NCI-H146 (cell line): ENCODE measurements at regions not wholly inside any gene's neighbourhood (a gene's known extent, or its start where the extent isn't known, plus 50 kb on each side); places are given as distances from the start of the nearest gene placed in this dataset.
"Not testable (repeated sequence)": the region's sequence is repeated elsewhere in the genome, so short reads cannot be mapped to it uniquely, and the experiment has no call there.

Source experiments
- DNase-seq: peaks from one replicate; lab custom pipeline; 2025; lab: John Stamatoyannopoulos, UW

DNA sequence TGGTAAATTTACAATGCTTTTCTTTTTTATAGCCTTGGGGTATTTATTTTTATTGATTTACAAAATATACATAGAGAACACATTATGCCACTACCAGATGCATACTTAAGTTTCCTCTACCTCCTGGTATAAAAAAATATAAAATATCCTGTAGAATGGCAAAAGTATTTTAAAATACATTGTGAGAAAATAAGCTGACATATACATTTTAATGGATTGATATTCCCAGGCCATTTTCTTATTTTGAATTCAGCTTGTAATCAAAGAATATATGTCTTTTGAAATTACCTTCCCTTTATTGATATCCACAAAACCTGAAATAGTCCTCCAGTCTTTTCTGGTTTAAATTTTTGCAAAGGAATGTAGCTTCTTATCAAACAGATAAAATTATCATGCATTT is 923.9 kb downstream of the CDH18 start:
- no peak for DNase-seq

DNA sequence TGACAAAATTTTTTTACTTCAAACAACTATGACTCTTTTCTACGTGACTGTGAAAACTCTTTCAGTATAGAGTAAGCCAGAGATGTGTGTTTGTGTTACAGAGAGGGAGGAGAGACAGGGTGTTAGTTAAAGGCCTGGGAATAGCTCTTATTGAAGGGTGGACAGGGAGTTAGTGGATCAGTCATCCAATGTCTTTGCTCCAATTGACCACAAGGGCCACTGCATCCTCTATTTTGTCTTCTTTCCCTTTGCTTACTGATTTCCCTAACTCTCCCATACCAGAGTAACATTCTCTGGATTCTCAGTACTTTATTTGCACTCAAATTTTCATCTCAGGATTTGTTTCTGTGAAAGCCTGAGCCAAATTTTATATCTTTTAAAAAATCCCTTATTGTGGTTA is 920.3 kb downstream of the CDH18 start:
- no peak for DNase-seq

- no peak for DNase-seq
Observed at GRCh38 chr5:19098434-19098833, 889.6 kb downstream of the CDH18 start.

GRCh38 chr5:19099195-19099594 is 888.8 kb downstream of the CDH18 start:
- DNase-seq: no peak

DNA sequence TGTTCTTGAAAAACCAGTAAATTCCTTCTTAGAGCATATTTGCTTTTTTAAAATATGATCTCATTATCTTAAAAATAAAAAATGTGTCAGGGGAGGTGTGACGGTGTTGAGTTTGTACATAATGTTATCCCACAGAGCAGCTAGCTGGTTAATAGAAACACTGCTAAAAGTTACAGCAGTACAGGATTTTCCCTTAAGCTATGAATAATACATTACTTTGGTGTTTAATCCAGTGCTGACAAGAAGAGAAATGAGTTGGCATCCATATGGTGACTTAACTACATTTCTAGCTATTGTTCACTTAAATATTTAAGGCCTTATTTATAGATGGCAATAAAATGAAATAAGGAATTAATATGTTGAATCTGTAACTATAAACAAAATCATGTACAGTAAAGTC is 883.1 kb downstream of the CDH18 start:
- DNase-seq: no peak

DNA sequence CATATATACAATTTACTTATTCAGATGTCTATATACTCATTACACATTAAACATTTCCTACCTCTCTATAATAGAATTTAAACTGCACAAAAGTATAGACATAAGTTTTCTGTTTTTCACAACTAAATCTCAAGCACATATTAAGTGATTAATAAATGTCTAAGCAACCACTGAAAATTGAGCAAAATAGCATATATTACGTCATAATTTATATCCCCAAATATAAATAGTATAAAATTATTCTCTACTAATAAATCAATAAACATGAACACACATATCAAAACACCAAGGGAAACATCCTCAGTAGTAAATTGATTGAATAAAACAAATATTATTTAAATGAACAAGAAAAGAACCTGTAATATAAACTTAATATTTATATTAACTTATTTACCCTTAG is 865.1 kb downstream of the CDH18 start:
- no peak for DNase-seq

GRCh38 chr5:19125956-19126713 is 861.9 kb downstream of the CDH18 start:
- DNase-seq: no peak

DNA sequence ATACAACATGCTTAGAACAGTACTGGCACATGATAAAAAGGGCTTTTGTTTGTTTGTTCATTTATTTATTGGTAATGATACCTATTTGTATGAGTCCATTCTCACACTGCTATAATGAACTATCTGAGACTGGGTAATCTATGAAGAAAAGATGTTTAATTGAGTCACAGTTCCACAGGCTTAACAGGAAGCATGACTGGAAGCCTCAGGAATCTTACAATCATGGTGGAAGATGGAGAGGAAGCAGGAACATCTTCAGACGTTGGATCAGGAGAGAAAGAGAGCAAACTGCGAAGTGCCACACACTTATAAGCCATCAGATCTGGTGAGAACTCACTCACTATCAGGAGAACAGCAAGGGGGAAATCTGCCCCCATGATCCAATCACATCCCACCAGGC is 847.7 kb downstream of the CDH18 start:
- no peak for DNase-seq

- DNase-seq: not testable (repeated sequence)
Observed at GRCh38 chr5:19141937-19142524, 846.0 kb downstream of the CDH18 start.

DNA sequence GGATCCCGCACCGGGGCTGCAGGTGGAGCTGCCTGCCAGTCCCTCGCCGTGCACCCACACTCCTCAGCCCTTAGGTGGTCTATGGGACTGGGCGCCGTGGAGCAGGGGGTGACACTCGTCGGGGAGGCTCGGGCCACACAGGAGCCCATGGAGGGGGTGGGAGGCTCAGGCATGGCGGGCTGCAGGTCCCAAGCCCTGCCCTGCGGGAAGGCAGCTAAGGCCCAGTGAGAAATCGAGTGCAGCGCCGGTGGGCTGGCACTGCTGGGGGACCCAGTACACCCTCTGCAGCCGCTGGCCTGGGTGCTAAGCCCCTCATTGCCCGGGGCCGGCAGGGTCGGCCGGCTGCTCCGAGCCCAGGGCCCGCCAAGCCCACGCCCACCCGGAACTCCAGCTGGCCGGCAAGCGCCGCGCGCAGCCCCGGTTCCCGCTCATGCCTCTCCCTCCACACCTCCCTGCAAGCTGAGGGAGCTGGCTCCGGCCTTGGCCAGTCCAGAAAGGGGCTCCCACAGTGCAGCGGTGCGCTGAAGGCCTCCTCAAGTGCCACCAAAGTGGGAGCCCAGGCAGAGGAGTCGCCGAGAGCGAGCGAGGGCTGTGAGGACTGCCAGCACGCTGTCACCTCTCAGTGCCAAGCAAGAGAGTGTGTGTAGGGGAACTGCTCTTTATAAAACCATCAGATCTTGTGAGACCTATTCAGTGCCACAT is 845.1 kb downstream of the CDH18 start:
- not testable (repeated sequence) for DNase-seq

GRCh38 chr5:19143935-19144334 is 844.1 kb downstream of the CDH18 start:
- no peak for DNase-seq

DNA sequence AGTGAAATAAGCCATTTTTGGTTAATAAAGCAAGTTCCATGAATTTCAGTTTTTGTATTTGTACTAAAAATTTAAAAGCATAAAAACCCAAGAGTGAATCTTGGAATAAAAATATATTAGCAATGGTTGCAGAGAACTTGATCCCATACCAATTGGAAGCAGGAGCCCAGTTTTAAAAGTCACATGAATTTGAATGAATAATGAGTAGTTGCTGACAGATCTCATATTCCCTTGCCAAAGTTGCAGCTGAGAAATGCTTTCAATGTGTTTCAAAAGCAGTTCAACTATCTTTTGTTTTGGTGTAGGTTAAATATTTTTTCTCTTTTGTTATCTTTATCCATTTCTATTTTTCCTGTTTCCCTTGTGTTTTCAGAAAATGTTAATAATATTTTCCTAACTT is 818.6 kb downstream of the CDH18 start:
- DNase-seq: no peak

DNA sequence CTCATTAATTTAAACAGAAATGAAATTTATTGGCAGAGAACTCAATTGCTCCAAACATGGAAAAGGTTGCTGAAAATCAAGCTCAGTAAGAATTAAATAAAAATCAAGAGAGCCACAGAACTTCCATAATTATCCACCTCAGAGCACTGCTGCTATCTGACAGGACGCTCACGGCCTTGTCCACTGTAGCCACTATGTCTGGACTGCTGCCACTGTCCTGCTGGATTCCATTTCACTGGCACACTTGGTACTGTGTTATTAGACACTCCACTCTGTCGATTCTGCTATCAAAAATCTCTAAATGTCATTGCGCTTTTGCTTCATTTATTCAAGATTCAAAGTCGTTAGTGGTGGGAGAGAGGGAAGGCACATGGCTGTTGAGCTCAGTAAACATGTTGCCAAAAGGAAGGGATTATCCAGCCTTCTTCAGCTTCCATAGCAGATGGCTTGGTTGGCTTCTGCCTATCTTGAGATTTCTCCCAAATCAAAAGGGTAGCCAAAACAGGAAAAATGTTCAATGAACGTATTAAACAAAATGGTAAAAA is 815.0 kb downstream of the CDH18 start:
- DNase-seq: no peak

DNA sequence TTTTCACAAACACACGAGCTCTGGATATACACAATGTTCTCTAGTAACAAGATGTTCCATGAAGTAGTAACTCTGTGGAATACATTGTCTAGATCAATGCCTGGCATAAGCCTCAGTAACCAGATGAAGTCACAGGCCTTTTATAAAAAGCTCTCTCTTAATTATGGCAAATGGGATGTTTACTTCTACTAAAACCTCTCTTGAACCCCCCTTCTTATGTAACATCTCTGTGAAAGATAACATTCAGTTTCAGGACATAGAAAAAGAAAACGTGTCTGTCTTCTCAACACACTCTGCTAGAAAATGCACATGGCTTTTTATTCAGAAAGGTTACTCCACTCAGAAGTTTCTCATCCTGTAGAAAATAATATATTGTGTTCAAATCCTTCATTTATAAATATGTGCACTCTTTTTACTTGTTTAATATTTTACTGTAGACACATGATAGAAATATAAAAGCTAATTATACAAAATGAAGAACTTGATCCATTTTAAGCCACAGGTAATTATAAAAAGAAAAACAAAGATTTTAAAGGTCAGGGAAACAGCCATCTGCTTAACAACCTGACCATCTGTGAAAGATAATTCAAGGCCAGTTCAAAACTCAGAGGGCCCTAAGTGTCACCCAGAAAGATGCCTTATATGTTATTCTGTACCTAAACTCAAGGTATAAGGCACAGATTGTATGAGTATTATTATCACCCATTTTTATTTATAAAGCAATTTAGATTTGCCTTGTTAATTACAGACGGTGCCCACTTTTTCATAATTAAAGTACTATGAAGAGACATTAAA is 812.0 kb downstream of the CDH18 start:
- DNase-seq: no peak

- no peak for DNase-seq
Observed at GRCh38 chr5:19179571-19179970, 808.4 kb downstream of the CDH18 start.

DNA sequence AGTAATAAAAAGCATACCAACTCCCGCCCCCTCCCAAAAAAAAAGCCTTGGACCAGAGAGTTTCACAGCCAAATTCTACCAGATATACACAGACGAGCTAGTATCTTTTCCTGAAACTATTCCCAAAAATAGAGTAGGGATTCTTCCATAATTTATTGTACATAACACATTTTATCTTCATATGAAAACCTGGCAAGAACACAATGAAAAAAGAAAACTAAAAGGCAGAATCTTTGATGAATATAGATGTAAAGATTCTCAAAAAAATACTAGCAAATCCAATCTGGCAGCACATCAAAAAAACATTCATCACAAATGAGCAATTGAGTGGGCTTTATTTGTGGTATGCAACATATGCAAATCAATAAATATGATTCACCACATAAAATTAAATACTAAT is 798.8 kb downstream of the CDH18 start:
- no peak for DNase-seq

- DNase-seq: no peak
Observed at GRCh38 chr5:19193631-19194030, 794.4 kb downstream of the CDH18 start.

GRCh38 chr5:19196631-19197030 is 791.4 kb downstream of the CDH18 start:
- no peak for DNase-seq

DNA sequence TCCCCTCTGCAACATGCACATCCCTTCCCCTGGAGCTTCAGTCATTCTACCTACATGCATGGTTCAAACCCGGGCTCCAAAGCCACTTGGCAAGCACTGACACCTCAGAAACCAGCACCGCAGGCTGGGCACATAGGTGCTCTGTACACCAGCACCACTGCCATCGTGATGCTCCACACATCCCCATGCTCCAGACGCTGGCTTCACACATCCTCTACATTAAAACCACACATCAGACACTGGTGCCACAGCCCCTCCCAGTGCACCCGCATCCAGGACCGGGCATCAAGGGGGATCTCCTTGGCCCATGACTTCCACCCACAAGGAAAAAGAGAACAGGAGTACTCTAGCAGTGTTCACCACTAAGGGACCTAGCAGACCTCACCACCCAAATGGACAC is 787.7 kb downstream of the CDH18 start:
- no peak for DNase-seq

DNA sequence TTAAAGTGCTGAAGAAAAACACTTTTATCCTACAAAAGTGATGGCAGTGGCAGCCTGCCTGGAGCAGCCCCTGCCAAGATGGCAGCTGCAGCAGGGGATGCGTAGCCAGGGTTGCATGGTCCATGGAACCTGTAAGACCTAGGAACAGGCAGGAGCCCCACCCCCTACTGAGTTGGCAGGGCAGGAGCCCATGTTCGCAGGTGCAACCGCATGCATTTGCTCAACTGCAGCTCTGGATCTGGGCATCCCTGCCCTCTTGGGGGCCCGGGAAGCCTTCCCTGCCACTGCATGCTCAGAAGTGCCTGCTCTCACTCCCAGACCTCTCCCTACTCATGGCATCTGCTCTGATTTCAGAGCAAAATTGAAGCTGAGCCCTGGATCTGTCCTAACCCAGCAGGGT is 779.6 kb downstream of the CDH18 start:
- DNase-seq: no peak

DNA sequence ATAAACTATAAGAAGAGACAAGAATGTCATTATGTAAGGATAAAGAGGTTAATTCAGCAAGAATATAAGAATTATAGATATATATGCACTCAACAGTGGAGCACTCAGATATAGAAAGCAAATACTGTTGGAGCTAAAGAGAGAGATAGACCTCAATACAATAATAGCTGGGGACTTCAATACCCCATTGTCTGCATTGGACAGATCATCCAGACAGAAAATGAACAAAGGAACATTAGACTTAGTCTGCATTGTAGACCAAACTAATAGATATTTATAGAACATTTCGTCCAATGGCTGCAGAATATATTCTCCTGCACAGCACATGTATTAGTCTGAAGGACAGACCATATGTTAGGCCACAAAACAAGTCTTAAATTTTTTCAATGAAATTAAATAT is 777.1 kb downstream of the CDH18 start:
- DNase-seq: no peak

DNA sequence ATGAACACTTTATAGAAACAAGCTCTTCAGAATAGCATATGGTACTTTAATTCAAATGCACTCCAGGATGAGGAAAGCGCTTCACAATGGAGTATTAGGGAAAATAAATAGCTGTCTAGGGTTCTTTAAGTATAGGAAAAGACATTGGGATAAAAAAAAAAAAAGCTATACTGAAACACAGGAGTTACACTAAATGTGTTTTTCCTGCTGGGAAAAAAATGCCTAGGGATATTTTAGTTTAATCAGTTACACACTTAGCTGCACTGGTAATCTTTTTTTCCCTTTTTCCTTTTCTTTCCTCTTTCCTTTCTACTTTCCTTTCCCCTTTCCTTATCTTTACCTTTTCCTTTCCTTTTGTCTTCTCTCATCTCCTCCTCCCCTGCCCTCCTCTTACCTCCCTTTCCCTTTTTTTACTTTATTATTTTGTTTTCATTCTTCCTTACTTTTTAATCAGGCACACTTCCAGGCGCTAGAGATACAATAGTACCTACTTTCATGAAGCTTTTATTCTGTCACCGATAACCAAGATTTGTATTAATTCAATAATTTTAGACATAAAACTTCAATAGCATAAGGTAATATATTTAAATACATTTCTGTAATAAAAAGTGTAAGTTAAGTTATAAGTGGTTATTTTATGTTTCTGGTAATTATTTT is 758.7 kb downstream of the CDH18 start:
- no peak for DNase-seq
